GM21825 (cell line): ENCODE measurements at regions not wholly inside any gene's neighbourhood (a gene's known extent, or its start where the extent isn't known, plus 50 kb on each side); places are given as distances from the start of the nearest gene placed in this dataset.

Experiments used
- ATAC-seq: cut with Tn5 transposase; IDR thresholded peaks from one replicate; pipeline ENCODE4 v1.9.1; 2021; ENCODE audit warnings: mild to moderate bottlenecking, moderate library complexity; ENCODE audit not compliant: unreplicated experiment

GRCh38 chr19:28429356-28429755 is 783.6 kb downstream of the UQCRFS1 start:
- ATAC-seq, result no peak

- ATAC-seq, result no peak
Measured at GRCh38 chr19:28428663-28429348, 784.1 kb downstream of the UQCRFS1 start.

GRCh38 chr19:28427376-28428083 is 785.4 kb downstream of the UQCRFS1 start:
- no peak for ATAC-seq

- no peak for ATAC-seq
Measured at GRCh38 chr19:28426730-28427225, 786.2 kb downstream of the UQCRFS1 start.

- ATAC-seq, result no peak
Measured at GRCh38 chr19:28426110-28426729, 786.7 kb downstream of the UQCRFS1 start.

GRCh38 chr19:28425046-28425931 is 787.7 kb downstream of the UQCRFS1 start:
- ATAC-seq, result no peak

- ATAC-seq, result no peak
Measured at GRCh38 chr19:28424662-28425045, 788.3 kb downstream of the UQCRFS1 start.

GRCh38 chr19:28424077-28424476 is 788.9 kb downstream of the UQCRFS1 start:
- no peak for ATAC-seq

GRCh38 chr19:28422791-28423650 is 789.9 kb downstream of the UQCRFS1 start:
- no peak for ATAC-seq

GRCh38 chr19:28422046-28422445 is 790.9 kb downstream of the UQCRFS1 start:
- ATAC-seq, result no peak

GRCh38 chr19:28420811-28421550 is 792.0 kb downstream of the UQCRFS1 start:
- ATAC-seq, result no peak

- no peak for ATAC-seq
Measured at GRCh38 chr19:28419312-28419711, 793.6 kb downstream of the UQCRFS1 start.

- ATAC-seq, result no peak
Measured at GRCh38 chr19:28417361-28417760, 795.6 kb downstream of the UQCRFS1 start.

- ATAC-seq, result no peak
Measured at GRCh38 chr19:28416245-28416644, 796.7 kb downstream of the UQCRFS1 start.

- no peak for ATAC-seq
Measured at GRCh38 chr19:28414748-28415147, 798.2 kb downstream of the UQCRFS1 start.

GRCh38 chr19:28409859-28410258 is 803.1 kb downstream of the UQCRFS1 start:
- ATAC-seq, result no peak

- no peak for ATAC-seq
Measured at GRCh38 chr19:28406966-28407365, 806.0 kb downstream of the UQCRFS1 start.

GRCh38 chr19:28405346-28405742 is 807.6 kb downstream of the UQCRFS1 start:
- ATAC-seq, result no peak

GRCh38 chr19:28404472-28404871 is 808.5 kb downstream of the UQCRFS1 start:
- ATAC-seq, result no peak
